H1 (cell line): ENCODE measurements at regions not wholly inside any gene's neighbourhood (a gene's known extent, or its start where the extent isn't known, plus 50 kb on each side); places are given as distances from the start of the nearest gene placed in this dataset.

Source experiments
- CTCF ChIA-PET: fragments of 300-600 bp; sonication (Branson Sonifier 250); formaldehyde crosslinking; loops from one replicate; lab custom pipeline; 2021; ENCODE audit not compliant: partially characterized antibody; lab: Charles Lee
- POLR2A ChIA-PET: fragments of 300-600 bp; sonication (Branson Sonifier 250); formaldehyde crosslinking; loops from one replicate; lab custom pipeline; 2021; ENCODE audit warnings: inconsistent platforms; ENCODE audit not compliant: partially characterized antibody; lab: Charles Lee
- DNase-seq, 2 experiments: peaks; one replicate each; pipeline versions ENCODE4 v3.0.0 to v3.0.0-alpha.2; 2010 to 2022; ENCODE audit warnings: low spot score in 2 of 2, low read depth in 1 of 2, mixed read lengths in 1 of 2
- FAIRE-seq: peaks from 2 replicates; lab custom pipeline; 2011; peaks lifted over from hg19 to GRCh38; lab: Jason Lieb, UNC
- H2AFZ ChIP-seq: 2 replicates; pipeline ENCODE4 v1.8.1; 2012; ENCODE audit warnings: low read length, inconsistent platforms
- H2AK5ac ChIP-seq: 2 replicates; pipeline ENCODE4 v1.6.1; 2013; ENCODE audit warnings: low read depth, low read length
- H2BK120ac ChIP-seq: replicated peaks from 2 replicates; pipeline ENCODE3; 2013; ENCODE audit warnings: low read depth, low read length, inconsistent platforms
- H2BK12ac ChIP-seq: 2 replicates; pipeline ENCODE4 v1.6.1; 2013; ENCODE audit warnings: low read depth, low read length
- H2BK15ac ChIP-seq: 2 replicates; pipeline ENCODE4 v1.6.1; 2013; ENCODE audit warnings: low read length
- H2BK20ac ChIP-seq: 2 replicates; pipeline ENCODE4 v1.6.1; 2013; ENCODE audit warnings: low read length
- H2BK5ac ChIP-seq: 2 replicates; pipeline ENCODE4 v1.6.1; 2013; ENCODE audit warnings: low read depth, low read length
- H3K14ac ChIP-seq: 2 replicates; pipeline ENCODE4 v1.6.1; 2013; ENCODE audit warnings: inconsistent platforms; ENCODE audit not compliant: insufficient read length
- H3K18ac ChIP-seq: 2 replicates; pipeline ENCODE4 v1.6.1; 2013; ENCODE audit warnings: low read length; ENCODE audit errors: extremely low read depth
- H3K23ac ChIP-seq: 2 replicates; pipeline ENCODE4 v1.6.1; 2013; ENCODE audit warnings: inconsistent platforms; ENCODE audit not compliant: insufficient read length
- H3K23me2 ChIP-seq: 2 replicates; pipeline ENCODE4 v1.6.1; 2013; ENCODE audit warnings: low read depth, low read length
- H3K27ac ChIP-seq: 2 replicates; pipeline ENCODE4 v1.6.1; 2011; ENCODE audit warnings: low read depth, low read length, inconsistent platforms
- H3K27me3 ChIP-seq, 4 experiments: replicated peaks in 1 of 4; 1 replicate in 1 of 4; 2 replicates in 3 of 4; pipeline versions ENCODE4 v1.6.1 to v1.8.1; 2011 to 2013; ENCODE audit warnings: low read length in 3 of 4, mild to moderate bottlenecking in 3 of 4, inconsistent platforms in 2 of 4, mixed read lengths in 2 of 4, moderate library complexity in 1 of 4; ENCODE audit not compliant: control insufficient read depth in 3 of 4, insufficient read depth in 3 of 4; ENCODE audit errors: extremely low read depth in 1 of 4
- H3K36me3 ChIP-seq, 4 experiments: 2 replicates each; pipeline versions ENCODE4 v1.6.1 to v1.8.1; 2011 to 2013; ENCODE audit warnings: mild to moderate bottlenecking in 4 of 4, low read length in 3 of 4, moderate library complexity in 2 of 4, control low read depth in 1 of 4, inconsistent platforms in 1 of 4; ENCODE audit not compliant: insufficient read depth in 4 of 4, control insufficient read depth in 2 of 4
- H3K4ac ChIP-seq: replicated peaks from 2 replicates; pipeline ENCODE3; 2013; ENCODE audit warnings: low read length, low read depth, mixed read lengths, inconsistent platforms; ENCODE audit not compliant: insufficient read length
- H3K4me1 ChIP-seq, 4 experiments: replicated peaks in 1 of 4; 1 replicate in 1 of 4; 2 replicates in 3 of 4; pipeline versions ENCODE4 v1.6.1 to v1.8.1; 2011 to 2013; ENCODE audit warnings: low read length in 3 of 4, inconsistent platforms in 2 of 4, mixed read lengths in 1 of 4; ENCODE audit not compliant: insufficient read depth in 4 of 4, control insufficient read depth in 3 of 4
- H3K4me2 ChIP-seq, 2 experiments: 2 replicates each; pipeline versions ENCODE4 v1.6.1 to v1.8.1; 2011 to 2013; ENCODE audit warnings: low read depth in 2 of 2, low read length in 2 of 2, control low read depth in 1 of 2, inconsistent platforms in 1 of 2, mild to moderate bottlenecking in 1 of 2; ENCODE audit not compliant: insufficient read depth in 1 of 2
- H3K4me3 ChIP-seq, 4 experiments: fragments of 200-600, 300-600 bp in 1 of 4; sonication (generic), shearing (Covaris generic), sonication (Bioruptor Twin) in 1 of 4; 2 replicates each; pipeline versions ENCODE4 v1.5.1 to v1.8.1; 2011 to 2016; ENCODE audit warnings: low read length in 4 of 4, low read depth in 3 of 4, control low read depth in 2 of 4, inconsistent platforms in 2 of 4, mild to moderate bottlenecking in 2 of 4, mixed read lengths in 1 of 4, moderate library complexity in 1 of 4; ENCODE audit not compliant: insufficient read depth in 2 of 4; ENCODE audit errors: extremely low read depth in 1 of 4
- H3K56ac ChIP-seq: replicated peaks from 2 replicates; pipeline ENCODE3; 2013; ENCODE audit warnings: low read depth, mild to moderate bottlenecking, mixed read lengths, low read length, inconsistent platforms; ENCODE audit not compliant: insufficient read length
- H3K79me1 ChIP-seq: 2 replicates; pipeline ENCODE4 v1.6.1; 2013; ENCODE audit warnings: low read depth, low read length, control low read depth
- H3K79me2 ChIP-seq, 2 experiments: 2 replicates each; pipeline versions ENCODE4 v1.6.1 to v1.8.1; 2012 to 2013; ENCODE audit warnings: low read length in 2 of 2, mild to moderate bottlenecking in 2 of 2, inconsistent platforms in 1 of 2; ENCODE audit not compliant: insufficient read depth in 2 of 2, control insufficient read depth in 1 of 2
- H3K9ac ChIP-seq, 4 experiments: replicated peaks in 1 of 4; 1 replicate in 1 of 4; 2 replicates in 3 of 4; pipeline versions ENCODE4 v1.6.1 to v1.8.1; 2011 to 2013; ENCODE audit warnings: low read depth in 3 of 4, low read length in 3 of 4, control low read depth in 2 of 4, mild to moderate bottlenecking in 2 of 4, moderate library complexity in 2 of 4, inconsistent platforms in 1 of 4; ENCODE audit errors: extremely low read depth in 1 of 4
- H3K9me3 ChIP-seq, 2 experiments: 2 replicates each; pipeline versions ENCODE4 v1.6.1 to v1.8.1; 2012 to 2013; ENCODE audit warnings: mild to moderate bottlenecking in 2 of 2, moderate library complexity in 2 of 2, control low read depth in 1 of 2, inconsistent platforms in 1 of 2, low read depth in 1 of 2, low read length in 1 of 2, mixed read lengths in 1 of 2; ENCODE audit not compliant: insufficient read depth in 2 of 2
- H4K20me1 ChIP-seq, 2 experiments: replicated peaks in 1 of 2; 2 replicates each; pipeline versions ENCODE3 to v1.8.1; 2011 to 2013; ENCODE audit warnings: inconsistent platforms in 2 of 2, low read length in 2 of 2, mild to moderate bottlenecking in 1 of 2; ENCODE audit not compliant: insufficient read depth in 2 of 2, control insufficient read depth in 1 of 2
- H4K5ac ChIP-seq: 2 replicates; pipeline ENCODE4 v1.6.1; 2013; ENCODE audit warnings: low read length, low read depth, mixed read lengths, inconsistent platforms; ENCODE audit not compliant: insufficient read length
- H4K8ac ChIP-seq: 2 replicates; pipeline ENCODE4 v1.8.0; 2013; ENCODE audit warnings: mild to moderate bottlenecking, moderate library complexity, low read length, inconsistent platforms; ENCODE audit not compliant: insufficient read depth; ENCODE audit errors: extremely low read depth
- H4K91ac ChIP-seq: replicated peaks from 2 replicates; pipeline ENCODE3; 2013; ENCODE audit warnings: low read length, mixed read lengths, inconsistent platforms; ENCODE audit not compliant: insufficient read length
- TBP ChIP-seq: IDR thresholded peaks from 2 replicates; pipeline ENCODE4 v1.6.1; 2011; ENCODE audit warnings: low read depth, low read length, improper control_type of control experiment
- WGBS, 2 experiments: shearing (Covaris generic) in 1 of 2; methylation state at CpG; one replicate each; pipeline versions ENCODE4 v1.1.6 to v1.1.7; 2013 to 2015; ENCODE audit warnings: low lambda C conversion rate in 2 of 2, mixed read lengths in 2 of 2, inconsistent platforms in 1 of 2, low coverage in 1 of 2, missing lambda C conversion rate in 1 of 2; ENCODE audit not compliant: insufficient replicate concordance in 2 of 2, insufficient coverage in 1 of 2, insufficient read length in 1 of 2; ENCODE audit errors: extremely low coverage in 1 of 2, missing lambda C conversion rate in 1 of 2; 5-methylcytosine and 5-hydroxymethylcytosine counted together
- TF ChIP-seq, protein P1 (sequence below): IDR thresholded peaks from 2 replicates; pipeline ENCODE4 v1.6.1; 2011; ENCODE audit warnings: low read length, improper control_type of control experiment

DNA sequence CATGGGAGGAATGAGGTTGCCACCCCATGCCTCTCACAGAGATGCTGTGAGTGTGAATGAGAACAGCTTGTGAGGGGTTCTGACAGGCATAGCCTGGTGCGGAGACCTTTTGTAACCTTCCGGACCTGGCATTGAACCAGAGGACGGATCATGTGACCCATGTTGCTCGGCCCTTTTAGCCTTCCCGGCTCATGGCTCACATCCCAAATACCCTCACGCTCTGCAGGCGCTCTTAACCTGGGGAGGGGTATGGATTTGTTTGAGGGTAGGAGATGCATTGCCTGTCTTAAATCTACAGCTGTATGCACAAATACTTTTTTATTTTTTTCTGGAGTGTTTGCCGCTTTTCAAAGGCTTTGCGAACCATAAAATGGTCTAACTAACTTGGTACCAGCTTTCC lies 102.4 kb upstream of the CRHR1 start:
- H3K9ac ChIP-seq = no peak overlapping the region
- no peaks in the 10 kb centered on the region for H3K79me2 ChIP-seq
- no peak overlapping the region for H3K23ac ChIP-seq
- H3K4me1 ChIP-seq = peaks cover 0 to 7% (median 2%) of the 10 kb centered on the region in 4 experiments; a peak in 2 of 7 replicates
- WGBS, 2 experiments = 80% methylated on average over 9 of the region's 9 CpGs; no CpG with 5 or more reads in 1 of the 2 experiments
- H3K4ac ChIP-seq = no peak overlapping the region
- H3K27ac ChIP-seq = no peak overlapping the region
- TF ChIP-seq, protein P1, sequence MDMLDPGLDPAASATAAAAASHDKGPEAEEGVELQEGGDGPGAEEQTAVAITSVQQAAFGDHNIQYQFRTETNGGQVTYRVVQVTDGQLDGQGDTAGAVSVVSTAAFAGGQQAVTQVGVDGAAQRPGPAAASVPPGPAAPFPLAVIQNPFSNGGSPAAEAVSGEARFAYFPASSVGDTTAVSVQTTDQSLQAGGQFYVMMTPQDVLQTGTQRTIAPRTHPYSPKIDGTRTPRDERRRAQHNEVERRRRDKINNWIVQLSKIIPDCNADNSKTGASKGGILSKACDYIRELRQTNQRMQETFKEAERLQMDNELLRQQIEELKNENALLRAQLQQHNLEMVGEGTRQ = peak; percentile 17; the same call in 1 of the 2 replicates
- no peak for TF ChIP-seq TBP
- H3K4me2 ChIP-seq = no peak overlapping the region
- FAIRE-seq (no peak), DNase-seq (no peak)
- H3K79me1 ChIP-seq = no peaks in the 10 kb centered on the region
- H3K56ac ChIP-seq = no peak overlapping the region
- no peak overlapping the region for H2BK15ac ChIP-seq
- H4K91ac ChIP-seq = no peak overlapping the region
- no peaks in the 10 kb centered on the region for H4K20me1 ChIP-seq
- H3K14ac ChIP-seq = no peak overlapping the region
- H3K9me3 ChIP-seq = 0 out of 4 replicates have a peak, but pooled peaks cover 0 to 4% of the 10 kb centered on the region in 2 experiments
- H2BK5ac ChIP-seq = no peak overlapping the region
- POLR2A ChIA-PET = no interaction called here
- H3K4me3 ChIP-seq = no peak overlapping the region
- H2BK12ac ChIP-seq = no peak overlapping the region
- CTCF ChIA-PET = interaction anchor here (1.1 to 3.8 kb wide), 8 partner anchors 9 to 151 kb away, joined by 3 to 12 read pairs (median 6); no protein-coding TSS in a partner anchor
- no peak overlapping the region for H4K8ac ChIP-seq
- H3K18ac ChIP-seq = no peak overlapping the region
- no peak overlapping the region for H4K5ac ChIP-seq
- no peaks in the 10 kb centered on the region for H3K27me3 ChIP-seq
- no peak overlapping the region for H2BK20ac ChIP-seq
- no peak overlapping the region for H2BK120ac ChIP-seq
- no peak overlapping the region for H2AFZ ChIP-seq
- H3K23me2 ChIP-seq = no peaks in the 10 kb centered on the region
- no peak overlapping the region for H2AK5ac ChIP-seq
- no peaks in the 10 kb centered on the region for H3K36me3 ChIP-seq
